ENCODE measurements at regions not wholly inside any gene's neighbourhood (a gene's known extent, or its start where the extent isn't known, plus 50 kb on each side); places are given as distances from the start of the nearest gene placed in this dataset.

- TF ChIP-seq TEAD4 (IDR thresholded peaks at IDR 0.05): no peak
- no peak for TF ChIP-seq USF1 (IDR thresholded peaks at IDR 0.05)
- TF ChIP-seq CREB1 (IDR thresholded peaks at IDR 0.05; ENCODE audit: low read depth): no peak
- no peak for TF ChIP-seq REST (IDR thresholded peaks at IDR 0.05; ENCODE audit: low read depth)
- no peak for TF ChIP-seq CEBPB (IDR thresholded peaks at IDR 0.05)
- no peak for TF ChIP-seq ZBTB7A (IDR thresholded peaks at IDR 0.05; ENCODE audit: low read depth)
- no peak for TF ChIP-seq TCF12 (IDR thresholded peaks at IDR 0.05; ENCODE audit: low read depth)
- TF ChIP-seq EP300 (IDR thresholded peaks at IDR 0.05; ENCODE audit: borderline replicate concordance): no peak
These were observed 155.6 kb upstream of the ARRDC4 start for GRCh38 chr15:97804950-97805349.

GRCh38 chr15:97806766-97807165, 153.7 kb upstream of the ARRDC4 start:
- TF ChIP-seq TAF1 (IDR thresholded peaks at IDR 0.05; ENCODE audit: low read depth) (no peak), YY1 (IDR thresholded peaks at IDR 0.05; ENCODE audit: low read depth) (no peak), NFIC (IDR thresholded peaks at IDR 0.05) (no peak), FOXM1 (IDR thresholded peaks at IDR 0.05; ENCODE audit: borderline replicate concordance, low read depth) (no peak), REST (IDR thresholded peaks at IDR 0.05; ENCODE audit: low read depth) (no peak), CEBPB (IDR thresholded peaks at IDR 0.05) (no peak), EGR1 (IDR thresholded peaks at IDR 0.05) (no peak), TEAD4 (IDR thresholded peaks at IDR 0.05) (no peak), ZBTB7A (IDR thresholded peaks at IDR 0.05; ENCODE audit: low read depth) (no peak), RAD21 (IDR thresholded peaks at IDR 0.05; ENCODE audit: low read depth) (no peak), EP300 (IDR thresholded peaks at IDR 0.05; ENCODE audit: borderline replicate concordance) (no peak), USF1 (IDR thresholded peaks at IDR 0.05) (no peak), TCF12 (IDR thresholded peaks at IDR 0.05; ENCODE audit: low read depth) (no peak), CREB1 (IDR thresholded peaks at IDR 0.05; ENCODE audit: low read depth) (no peak)
- TF ChIP-seq, protein P1, sequence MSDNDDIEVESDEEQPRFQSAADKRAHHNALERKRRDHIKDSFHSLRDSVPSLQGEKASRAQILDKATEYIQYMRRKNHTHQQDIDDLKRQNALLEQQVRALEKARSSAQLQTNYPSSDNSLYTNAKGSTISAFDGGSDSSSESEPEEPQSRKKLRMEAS (IDR thresholded peaks at IDR 0.05): no peak

DNA sequence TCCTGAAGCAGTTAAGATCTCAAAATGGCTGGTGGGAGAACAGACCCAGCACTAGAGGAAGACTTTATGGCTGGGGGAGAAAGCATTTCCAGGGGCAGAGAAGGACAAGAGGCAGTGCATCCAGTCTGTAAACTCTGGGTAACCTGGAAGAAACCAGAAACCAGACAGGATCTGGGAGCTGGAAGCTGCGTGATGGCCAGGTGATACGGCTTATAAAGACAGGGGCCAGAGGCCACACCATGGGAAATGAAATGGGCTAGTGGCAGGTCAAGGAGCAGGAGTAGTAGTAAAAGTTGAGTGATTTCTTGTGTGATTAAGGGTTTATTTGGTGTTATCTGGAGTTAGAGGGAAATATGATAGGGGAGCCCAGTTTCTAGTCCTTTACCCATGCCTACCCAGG, 144.7 kb upstream of the ARRDC4 start:
- TF ChIP-seq EGR1 (IDR thresholded peaks at IDR 0.05) (no peak), NFIC (IDR thresholded peaks at IDR 0.05) (no peak), YY1 (IDR thresholded peaks at IDR 0.05; ENCODE audit: low read depth) (no peak), CREB1 (IDR thresholded peaks at IDR 0.05; ENCODE audit: low read depth) (no peak), CEBPB (IDR thresholded peaks at IDR 0.05) (no peak), TCF12 (IDR thresholded peaks at IDR 0.05; ENCODE audit: low read depth) (no peak), USF1 (IDR thresholded peaks at IDR 0.05) (no peak), TAF1 (IDR thresholded peaks at IDR 0.05; ENCODE audit: low read depth) (no peak), EP300 (IDR thresholded peaks at IDR 0.05; ENCODE audit: borderline replicate concordance) (no peak), TEAD4 (IDR thresholded peaks at IDR 0.05) (no peak)
- TF ChIP-seq, protein P1 (IDR thresholded peaks at IDR 0.05): no peak

- TF ChIP-seq RAD21 (IDR thresholded peaks at IDR 0.05; ENCODE audit: low read depth) (no peak), CEBPB (IDR thresholded peaks at IDR 0.05) (no peak), FOXM1 (IDR thresholded peaks at IDR 0.05; ENCODE audit: borderline replicate concordance, low read depth) (no peak), YY1 (IDR thresholded peaks at IDR 0.05; ENCODE audit: low read depth) (no peak), EGR1 (IDR thresholded peaks at IDR 0.05) (no peak)
- TF ChIP-seq, protein P1 (IDR thresholded peaks at IDR 0.05): no peak
These were observed 143.1 kb upstream of the ARRDC4 start for GRCh38 chr15:97817276-97817890.

DNA sequence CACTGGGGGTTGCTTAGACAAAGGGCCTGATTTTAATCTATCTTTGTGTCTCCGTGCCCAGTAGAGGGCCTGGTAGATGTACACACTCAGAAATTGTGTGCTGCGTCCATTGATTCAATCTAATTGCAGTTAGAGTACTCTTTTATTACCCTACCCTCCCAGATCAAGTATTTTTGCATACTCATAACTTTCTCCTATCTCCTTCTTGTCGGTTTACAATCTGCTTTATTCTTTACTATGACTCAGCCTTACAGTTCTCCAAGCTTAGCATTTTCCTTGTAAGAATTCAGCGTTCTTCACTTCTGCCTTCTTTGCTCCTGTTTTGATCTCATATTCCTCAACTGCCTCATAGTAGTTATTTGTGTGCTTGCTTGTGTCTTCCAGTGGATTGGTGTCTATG, 124.5 kb upstream of the ARRDC4 start:
- TF ChIP-seq TCF12 (IDR thresholded peaks at IDR 0.05; ENCODE audit: low read depth): no peak
- TF ChIP-seq TEAD4 (IDR thresholded peaks at IDR 0.05): no peak
- TF ChIP-seq, protein P1 (IDR thresholded peaks at IDR 0.05): no peak
- TF ChIP-seq CEBPB (IDR thresholded peaks at IDR 0.05): no peak
- TF ChIP-seq NFIC (IDR thresholded peaks at IDR 0.05): no peak
- TF ChIP-seq YY1 (IDR thresholded peaks at IDR 0.05; ENCODE audit: low read depth): no peak
- TF ChIP-seq ZBTB7A (IDR thresholded peaks at IDR 0.05; ENCODE audit: low read depth): no peak
